WTC11 (cell line): ENCODE measurements at regions not wholly inside any gene's neighbourhood (a gene's known extent, or its start where the extent isn't known, plus 50 kb on each side); places are given as distances from the start of the nearest gene placed in this dataset.

Experiments
- ATAC-seq: fragments of 200-7000 bp; cut with Tn5 transposase; 2 replicates; pipeline ENCODE4 v1.10.0; 2021; ENCODE audit warnings: mild to moderate bottlenecking, moderate library complexity
- CTCF ChIA-PET: fragments of 300-600 bp; sonication (Branson Sonifier 250); formaldehyde crosslinking; loops from one replicate; lab custom pipeline; 2021; ENCODE audit warnings: antibody characterized with exemption; lab: Charles Lee
- POLR2A ChIA-PET: fragments of 350-600 bp; sonication (Branson Sonifier 250); formaldehyde crosslinking; loops from one replicate; lab custom pipeline; 2021; ENCODE audit warnings: antibody characterized with exemption; lab: Charles Lee
- DNase-seq: peaks from one replicate; pipeline ENCODE4 v3.0.0; 2021; ENCODE audit warnings: low spot score
- H3K27ac Mint-ChIP-seq: 2 replicates; pipeline ENCODE4 v1.8.0; 2021; ENCODE audit warnings: mixed read lengths
- H3K27me3 Mint-ChIP-seq: 2 replicates; pipeline ENCODE4 v1.8.0; 2021; ENCODE audit warnings: low read depth, mild to moderate bottlenecking, moderate library complexity, mixed read lengths
- H3K36me3 Mint-ChIP-seq: 2 replicates; pipeline ENCODE4 v1.8.0; 2021; ENCODE audit warnings: mixed read lengths
- H3K4me1 Mint-ChIP-seq: 2 replicates; pipeline ENCODE4 v1.8.0; 2022; ENCODE audit warnings: mixed read lengths
- H3K4me3 Mint-ChIP-seq: 2 replicates; pipeline ENCODE4 v1.8.0; 2021; ENCODE audit warnings: mild to moderate bottlenecking, moderate library complexity, mixed read lengths
- H3K9me3 Mint-ChIP-seq: 2 replicates; pipeline ENCODE4 v1.8.0; 2021; ENCODE audit warnings: mixed read lengths
- AFF4 ChIP-seq: sonication (generic); formaldehyde crosslinking; IDR thresholded peaks from 2 replicates; pipeline ENCODE4 v1.8.1; 2023; ENCODE audit warnings: mild to moderate bottlenecking, missing genetic modification reagents, borderline replicate concordance
- CREB1 ChIP-seq: sonication (generic); formaldehyde crosslinking; IDR thresholded peaks from 2 replicates; pipeline ENCODE4 v1.8.0; 2023; ENCODE audit warnings: mild to moderate bottlenecking, missing genetic modification reagents
- CTCF ChIP-seq: fragments of 200-600 bp; IDR thresholded peaks from 2 replicates; pipeline ENCODE4 v1.8.0; 2022; ENCODE audit warnings: antibody characterized with exemption
- E2F1 ChIP-seq: sonication (generic); formaldehyde crosslinking; IDR thresholded peaks from 2 replicates; pipeline ENCODE4 v1.8.0; 2022; ENCODE audit warnings: mild to moderate bottlenecking, missing genetic modification reagents
- E2F4 ChIP-seq: sonication (generic); formaldehyde crosslinking; IDR thresholded peaks from 2 replicates; pipeline ENCODE4 v1.8.1; 2022; ENCODE audit warnings: low read depth, mild to moderate bottlenecking, moderate library complexity, missing genetic modification reagents, borderline replicate concordance
- ERG ChIP-seq: fragments of 250-450 bp; sonication (Bioruptor Pico); IDR thresholded peaks from 2 replicates; pipeline ENCODE4 v1.8.0; 2021; ENCODE audit warnings: mild to moderate bottlenecking
- ETV6 ChIP-seq: sonication (generic); formaldehyde crosslinking; IDR thresholded peaks from 2 replicates; pipeline ENCODE4 v1.8.1; 2022; ENCODE audit warnings: mild to moderate bottlenecking, missing genetic modification reagents
- GRHL2 ChIP-seq: fragments of 250-450 bp; sonication (Bioruptor Pico); IDR thresholded peaks from 2 replicates; pipeline ENCODE4 v1.8.0; 2022; ENCODE audit warnings: mild to moderate bottlenecking, moderate library complexity; ENCODE audit not compliant: insufficient replicate concordance, severe bottlenecking
- HMGA2 ChIP-seq: fragments of 250-450 bp; sonication (Bioruptor Pico); IDR thresholded peaks from 2 replicates; pipeline ENCODE4 v1.4.0; 2021; ENCODE audit warnings: mild to moderate bottlenecking, moderate library complexity
- JUN ChIP-seq: sonication (generic); formaldehyde crosslinking; IDR thresholded peaks from 2 replicates; pipeline ENCODE4 v1.8.0; 2023; ENCODE audit warnings: mild to moderate bottlenecking, missing genetic modification reagents
- NR1H2 ChIP-seq: sonication (generic); formaldehyde crosslinking; IDR thresholded peaks from 2 replicates; pipeline ENCODE4 v1.9.0; 2021; ENCODE audit warnings: mild to moderate bottlenecking, moderate library complexity, missing genetic modification reagents
- SMAD3 ChIP-seq: sonication (generic); formaldehyde crosslinking; IDR thresholded peaks from 2 replicates; pipeline ENCODE4 v1.8.0; 2022; ENCODE audit warnings: missing genetic modification reagents, mild to moderate bottlenecking, borderline replicate concordance
- SP1 ChIP-seq: sonication (generic); formaldehyde crosslinking; conservative IDR thresholded peaks from 2 replicates; pipeline ENCODE4 v1.8.1; 2022; ENCODE audit warnings: missing genetic modification reagents
- STAT6 ChIP-seq: sonication (generic); formaldehyde crosslinking; conservative IDR thresholded peaks from 2 replicates; pipeline ENCODE4 v1.8.1; 2023; ENCODE audit warnings: mild to moderate bottlenecking, low read depth, missing genetic modification reagents, moderate library complexity
- ZNF281 ChIP-seq: sonication (generic); formaldehyde crosslinking; IDR thresholded peaks from 2 replicates; pipeline ENCODE4 v1.8.0; 2023; ENCODE audit warnings: mild to moderate bottlenecking, missing genetic modification reagents
- ZNF512 ChIP-seq: sonication (generic); formaldehyde crosslinking; IDR thresholded peaks from 2 replicates; pipeline ENCODE4 v1.8.1; 2022; ENCODE audit warnings: missing genetic modification reagents, borderline replicate concordance

GRCh38 chr1:116290085-116290705 is 82.8 kb upstream of the ATP1A1 start (continued):
- no peak for TF ChIP-seq E2F1
- TF ChIP-seq CTCF, result no peak
- TF ChIP-seq ETV6 (CRISPR knock-in tag), result no peak
- no peak for TF ChIP-seq SP1
- no peak for TF ChIP-seq SMAD3 (CRISPR knock-in tag)
- no peak for TF ChIP-seq JUN
- no peak for TF ChIP-seq NR1H2 (CRISPR knock-in tag)

GRCh38 chr1:116291024-116291423 is 82.0 kb upstream of the ATP1A1 start:
- no peaks in the 10 kb centered on the region for H3K9me3 Mint-ChIP-seq
- no peaks in the 10 kb centered on the region for H3K27me3 Mint-ChIP-seq
- no peaks in the 10 kb centered on the region for H3K36me3 Mint-ChIP-seq
- ChIA-PET CTCF (interaction anchor here (0.6 kb wide), 1 partner anchor 351 kb away, joined by 3 read pairs; no protein-coding TSS in a partner anchor), POLR2A (no interaction called here)
- DNase-seq (no peak), ATAC-seq (no peak)
- H3K4me3 Mint-ChIP-seq, result no peak overlapping the region
- H3K27ac Mint-ChIP-seq, result no peak overlapping the region
- no peaks in the 10 kb centered on the region for H3K4me1 Mint-ChIP-seq
- TF ChIP-seq ZNF281 (CRISPR knock-in tag) (no peak), HMGA2 (CRISPR knock-in tag) (no peak), CREB1 (CRISPR knock-in tag) (no peak), STAT6 (CRISPR knock-in tag) (no peak), ZNF512 (no peak), ERG (CRISPR knock-in tag) (no peak), GRHL2 (no peak), AFF4 (CRISPR knock-in tag) (no peak), E2F4 (no peak)
